Peyer's patch (tissue), 4 donors: ENCODE measurements at regions not wholly inside any gene's neighbourhood (a gene's known extent, or its start where the extent isn't known, plus 50 kb on each side); places are given as distances from the start of the nearest gene placed in this dataset.

Source experiments
- CTCF ChIP-seq, 6 experiments: fragments of 450-650 bp in 4 of 6; fragments of 200-600 bp in 2 of 6; sonication (generic) in 1 of 6; IDR thresholded peaks; one replicate each; pipeline ENCODE4 v1.5.1; 2017 to 2019; ENCODE audit warnings: antibody characterized with exemption in 6 of 6, mild to moderate bottlenecking in 3 of 6, moderate library complexity in 1 of 6
- POLR2A ChIP-seq, 2 donors: fragments of 450-650 bp; IDR thresholded peaks; one replicate each; pipeline ENCODE4 v1.5.1; 2017; ENCODE audit warnings: antibody characterized with exemption in 2 of 2, mild to moderate bottlenecking in 2 of 2, moderate library complexity in 2 of 2

DNA sequence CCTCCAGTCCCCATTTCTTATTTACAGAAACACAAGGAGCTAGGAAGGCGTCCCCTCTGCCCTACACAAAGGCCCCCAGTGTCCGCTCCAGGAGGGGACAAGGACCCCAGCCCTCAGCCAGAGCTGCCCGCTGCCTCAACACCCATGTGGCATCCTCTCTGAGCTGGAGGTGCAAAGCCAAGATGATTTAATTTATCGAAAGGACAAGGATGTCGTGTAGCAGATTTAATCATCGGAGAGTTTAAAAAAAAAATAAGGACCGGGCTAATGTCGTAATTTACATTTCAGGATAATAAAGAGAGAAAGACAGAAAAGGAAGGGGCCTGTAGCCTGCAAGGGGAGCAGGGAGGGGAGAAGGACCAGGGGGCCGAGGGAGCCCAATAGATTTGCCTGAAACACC is 68.3 kb upstream of the CASZ1 start:
- TF ChIP-seq CTCF (IDR thresholded peaks at IDR 0.05) (no peak), POLR2A (IDR thresholded peaks at IDR 0.05) (no peak)
